ENCODE measurements at regions not wholly inside any gene's neighbourhood (a gene's known extent, or its start where the extent isn't known, plus 50 kb on each side); places are given as distances from the start of the nearest gene placed in this dataset.

DNA sequence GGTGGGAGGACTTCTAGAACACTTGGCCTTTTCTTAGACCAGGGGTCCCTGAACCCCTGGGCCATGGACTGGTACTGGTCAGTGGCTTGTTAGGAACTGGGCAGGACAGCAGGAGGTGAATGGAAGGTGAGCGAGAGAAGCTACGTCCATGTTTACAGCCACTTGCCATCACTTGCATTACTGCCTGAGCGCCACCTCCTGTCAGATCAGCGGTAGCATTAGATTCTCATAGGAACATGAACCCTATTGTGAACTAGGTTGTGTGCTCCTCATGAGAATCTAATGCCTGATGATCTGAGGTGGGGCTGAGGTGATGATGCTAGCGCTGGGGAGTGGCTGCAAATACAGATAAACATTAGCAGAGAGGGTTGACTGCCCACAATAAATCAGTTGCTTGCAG is 100.9 kb upstream of the IGFBP7 start:
- no peaks in the 10 kb centered on the region for H3K9me3 ChIP-seq
- no peaks in the 10 kb centered on the region for H3K27me3 ChIP-seq (replicated peaks; ENCODE audit: insufficient read depth)
- no peaks in the 10 kb centered on the region for H3K36me3 ChIP-seq
- no peak for DNase-seq (ENCODE audit: low spot score)
- TF ChIP-seq, protein P1, sequence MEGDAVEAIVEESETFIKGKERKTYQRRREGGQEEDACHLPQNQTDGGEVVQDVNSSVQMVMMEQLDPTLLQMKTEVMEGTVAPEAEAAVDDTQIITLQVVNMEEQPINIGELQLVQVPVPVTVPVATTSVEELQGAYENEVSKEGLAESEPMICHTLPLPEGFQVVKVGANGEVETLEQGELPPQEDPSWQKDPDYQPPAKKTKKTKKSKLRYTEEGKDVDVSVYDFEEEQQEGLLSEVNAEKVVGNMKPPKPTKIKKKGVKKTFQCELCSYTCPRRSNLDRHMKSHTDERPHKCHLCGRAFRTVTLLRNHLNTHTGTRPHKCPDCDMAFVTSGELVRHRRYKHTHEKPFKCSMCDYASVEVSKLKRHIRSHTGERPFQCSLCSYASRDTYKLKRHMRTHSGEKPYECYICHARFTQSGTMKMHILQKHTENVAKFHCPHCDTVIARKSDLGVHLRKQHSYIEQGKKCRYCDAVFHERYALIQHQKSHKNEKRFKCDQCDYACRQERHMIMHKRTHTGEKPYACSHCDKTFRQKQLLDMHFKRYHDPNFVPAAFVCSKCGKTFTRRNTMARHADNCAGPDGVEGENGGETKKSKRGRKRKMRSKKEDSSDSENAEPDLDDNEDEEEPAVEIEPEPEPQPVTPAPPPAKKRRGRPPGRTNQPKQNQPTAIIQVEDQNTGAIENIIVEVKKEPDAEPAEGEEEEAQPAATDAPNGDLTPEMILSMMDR (IDR thresholded peaks at IDR 0.05): no peak
- H3K4me1 ChIP-seq (ENCODE audit: control insufficient read depth in 1 of 2, low read depth in 2 of 2): no peaks in the 10 kb centered on the region
- H3K4me3 ChIP-seq: no peak overlapping the region
- no peak for ATAC-seq (ENCODE audit: insufficient number of reproducible peaks, low FRiP score, low read depth)
- no peak overlapping the region for H3K27ac ChIP-seq

DNA sequence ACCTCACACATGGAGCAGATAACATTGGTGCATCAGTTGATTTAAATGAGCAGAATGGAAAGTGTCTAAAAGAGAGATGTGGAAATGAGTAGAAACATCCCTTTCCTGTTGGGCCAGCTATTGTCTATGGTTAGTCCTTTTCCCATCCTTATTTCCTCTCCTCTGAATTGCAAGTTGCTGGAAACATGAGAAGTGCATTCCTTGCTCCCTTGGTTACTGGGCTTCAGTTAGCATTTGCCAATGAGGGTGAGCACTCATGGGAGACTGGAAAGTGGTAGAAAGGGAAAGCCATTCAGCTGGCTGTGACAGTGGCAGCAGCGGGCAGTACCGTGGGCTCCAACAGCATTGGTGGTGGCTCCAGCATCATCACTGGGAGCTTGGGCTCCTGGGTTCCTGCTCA is 96.0 kb upstream of the IGFBP7 start:
- Histone ChIP-seq H3K4me3 (no peak overlapping the region), H3K27ac (no peak overlapping the region), H3K36me3 (no peaks in the 10 kb centered on the region), H3K27me3 (replicated peaks; ENCODE audit: insufficient read depth) (no peaks in the 10 kb centered on the region), H3K4me1 (ENCODE audit: control insufficient read depth in 1 of 2, low read depth in 2 of 2) (no peaks in the 10 kb centered on the region), H3K9me3 (no peaks in the 10 kb centered on the region)
- ATAC-seq (ENCODE audit: insufficient number of reproducible peaks, low FRiP score, low read depth) (no peak), DNase-seq (ENCODE audit: low spot score) (no peak)
- TF ChIP-seq, protein P1 (IDR thresholded peaks at IDR 0.05): no peak

DNA sequence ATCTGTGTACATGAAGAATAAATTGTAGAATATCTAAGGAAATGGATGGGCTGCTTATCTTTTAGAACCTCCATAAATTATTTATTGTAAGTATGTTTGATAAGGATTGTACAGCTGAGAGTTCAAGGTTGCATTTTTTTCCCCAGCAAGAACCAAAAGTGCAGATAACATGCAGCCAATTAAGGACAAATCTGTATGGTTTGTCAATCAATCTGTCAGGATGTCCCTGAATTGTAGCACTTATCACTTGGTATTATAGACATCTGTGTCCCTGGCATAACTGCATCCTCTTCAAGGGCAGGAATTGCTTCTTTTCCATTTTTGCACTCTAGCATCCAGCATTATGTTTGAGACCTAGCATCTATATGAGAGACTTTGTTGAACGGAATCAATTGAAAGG is 95.4 kb upstream of the IGFBP7 start:
- Histone ChIP-seq H3K9me3 (no peaks in the 10 kb centered on the region), H3K27me3 (replicated peaks; ENCODE audit: insufficient read depth) (no peaks in the 10 kb centered on the region), H3K36me3 (no peaks in the 10 kb centered on the region), H3K4me1 (ENCODE audit: control insufficient read depth in 1 of 2, low read depth in 2 of 2) (no peaks in the 10 kb centered on the region), H3K4me3 (no peak overlapping the region), H3K27ac (no peak overlapping the region)
- DNase-seq (ENCODE audit: low spot score) (no peak), ATAC-seq (ENCODE audit: insufficient number of reproducible peaks, low FRiP score, low read depth) (no peak)
- TF ChIP-seq, protein P1 (IDR thresholded peaks at IDR 0.05): no peak

DNA sequence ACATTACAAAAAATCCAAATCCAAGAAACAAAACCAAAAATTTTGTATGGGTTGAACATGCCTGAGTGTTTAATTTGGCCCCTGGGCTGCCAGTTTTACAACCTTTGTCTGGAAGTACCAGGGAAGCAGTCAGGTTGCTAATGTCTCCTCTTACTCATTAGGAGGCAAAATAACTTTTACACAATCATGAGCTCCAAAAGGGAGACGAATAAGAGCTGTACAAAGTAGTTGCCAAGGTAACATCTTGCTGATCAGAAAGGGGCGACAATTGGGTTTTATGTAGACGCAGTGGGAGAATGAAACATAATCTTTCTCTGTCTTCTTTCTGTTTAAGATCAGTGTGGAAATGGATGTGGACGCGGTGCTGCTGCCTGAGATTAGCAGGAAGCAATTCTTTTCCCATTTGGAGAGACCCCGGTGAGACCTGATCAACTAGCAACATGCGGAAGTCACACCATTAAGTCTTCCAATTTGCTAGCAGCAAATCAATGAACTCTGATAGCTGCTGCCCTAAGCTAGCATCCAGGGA is 90.7 kb upstream of the IGFBP7 start:
- Histone ChIP-seq H3K4me1 (ENCODE audit: control insufficient read depth in 1 of 2, low read depth in 2 of 2) (no peaks in the 10 kb centered on the region), H3K4me3 (no peak overlapping the region), H3K27ac (no peak overlapping the region), H3K36me3 (no peaks in the 10 kb centered on the region), H3K9me3 (no peaks in the 10 kb centered on the region), H3K27me3 (replicated peaks; ENCODE audit: insufficient read depth) (no peaks in the 10 kb centered on the region)
- no peak for ATAC-seq (ENCODE audit: insufficient number of reproducible peaks, low FRiP score, low read depth)
- no peak for DNase-seq (ENCODE audit: low spot score)
- TF ChIP-seq, protein P1 (IDR thresholded peaks at IDR 0.05): no peak

DNA sequence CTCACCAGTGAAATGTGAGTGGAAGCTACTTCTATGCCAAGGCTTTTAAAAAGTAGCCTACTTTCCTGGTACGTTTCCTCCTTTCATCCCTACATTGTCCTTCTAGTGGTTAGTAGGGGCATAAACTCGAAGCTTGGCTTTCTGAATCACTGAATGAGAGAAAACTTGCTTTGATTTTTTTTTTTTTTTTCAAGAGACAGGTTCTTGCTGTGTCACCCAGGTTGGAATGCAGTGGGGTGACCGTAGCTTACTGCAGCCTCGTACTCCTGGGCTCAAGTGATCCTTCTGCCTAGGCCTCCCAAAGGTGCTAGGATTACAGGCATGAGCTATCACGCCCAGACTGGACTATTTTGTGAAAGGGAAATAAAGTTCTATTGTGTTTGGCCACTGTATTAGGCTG is 89.1 kb upstream of the IGFBP7 start:
- Histone ChIP-seq H3K4me1 (ENCODE audit: control insufficient read depth in 1 of 2, low read depth in 2 of 2) (no peaks in the 10 kb centered on the region), H3K4me3 (no peak overlapping the region), H3K27me3 (replicated peaks; ENCODE audit: insufficient read depth) (no peaks in the 10 kb centered on the region), H3K36me3 (no peaks in the 10 kb centered on the region), H3K9me3 (no peaks in the 10 kb centered on the region), H3K27ac (no peak overlapping the region)
- TF ChIP-seq, protein P1 (IDR thresholded peaks at IDR 0.05): no peak
- ATAC-seq (ENCODE audit: insufficient number of reproducible peaks, low FRiP score, low read depth) (no peak), DNase-seq (ENCODE audit: low spot score) (no peak)

Measured in thoracic aorta (tissue), 2 donors.